ENCODE measurements at regions not wholly inside any gene's neighbourhood (a gene's known extent, or its start where the extent isn't known, plus 50 kb on each side); places are given as distances from the start of the nearest gene placed in this dataset.
"Not testable (repeated sequence)": the region's sequence is repeated elsewhere in the genome, so short reads cannot be mapped to it uniquely, and the experiment has no call there.

DNA sequence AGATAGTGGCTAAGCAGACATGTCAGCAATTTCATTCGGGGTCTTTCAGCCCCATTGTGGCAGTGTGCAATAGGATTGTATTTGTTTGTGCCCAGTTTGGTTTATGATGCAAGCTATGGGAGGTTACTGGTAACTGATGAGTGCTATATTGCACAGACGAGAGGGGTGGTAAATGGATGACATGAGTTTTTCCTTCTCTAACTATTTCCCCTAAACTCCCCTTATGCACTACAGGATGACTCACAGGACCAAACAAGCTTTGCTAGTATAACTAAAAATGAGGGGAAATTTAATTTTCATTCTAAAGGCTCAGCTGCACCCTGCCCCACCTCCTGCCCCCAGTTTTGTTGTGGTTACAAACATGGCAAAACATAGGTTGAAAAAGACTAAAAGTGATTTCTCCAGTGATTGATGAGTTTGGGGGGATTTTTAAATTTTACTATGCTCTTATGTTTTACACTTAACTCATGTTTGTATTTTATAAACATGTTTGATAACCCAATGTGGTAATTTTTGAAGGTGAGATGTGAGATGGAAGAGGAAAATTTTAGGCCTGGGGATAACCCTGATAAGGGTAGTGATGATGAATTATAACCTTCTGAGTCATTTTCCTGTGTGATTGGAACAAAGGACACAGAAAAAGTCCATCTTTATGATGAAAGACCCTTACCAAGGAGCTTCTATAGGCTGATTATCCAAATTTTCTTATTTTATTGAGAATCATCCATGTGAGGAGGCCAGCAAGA lies 60.8 kb upstream of the NAMPT start:
- DNase-seq (ENCODE audit: low read depth in 2 of 2) = no peak

GRCh38 chr7:106344861-106345260 lies 60.1 kb upstream of the NAMPT start:
- DNase-seq (ENCODE audit: low read depth in 2 of 2) = no peak

DNA sequence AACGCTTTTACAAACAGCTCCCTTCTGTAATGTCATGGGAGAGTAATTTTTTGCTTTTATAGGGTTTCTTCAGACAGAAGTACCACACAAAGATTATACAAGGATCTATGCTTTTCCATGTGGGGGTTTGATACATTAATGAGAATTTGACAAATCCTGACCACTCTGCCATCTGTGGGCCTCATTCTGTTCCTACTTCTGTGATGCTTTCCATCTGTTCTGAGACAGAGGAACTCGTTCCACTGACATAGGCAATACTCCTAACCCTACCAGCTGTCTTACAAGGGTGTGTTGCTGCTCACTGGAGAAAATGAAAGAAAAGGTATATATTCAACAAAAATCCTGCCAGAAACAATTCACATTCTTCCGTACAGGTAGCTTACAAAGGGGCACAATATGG lies 59.4 kb upstream of the NAMPT start:
- no peak for DNase-seq (ENCODE audit: low read depth in 2 of 2)

GRCh38 chr7:106342049-106342448 lies 57.3 kb upstream of the NAMPT start:
- not testable (repeated sequence) for DNase-seq (ENCODE audit: low read depth in 2 of 2)

DNA sequence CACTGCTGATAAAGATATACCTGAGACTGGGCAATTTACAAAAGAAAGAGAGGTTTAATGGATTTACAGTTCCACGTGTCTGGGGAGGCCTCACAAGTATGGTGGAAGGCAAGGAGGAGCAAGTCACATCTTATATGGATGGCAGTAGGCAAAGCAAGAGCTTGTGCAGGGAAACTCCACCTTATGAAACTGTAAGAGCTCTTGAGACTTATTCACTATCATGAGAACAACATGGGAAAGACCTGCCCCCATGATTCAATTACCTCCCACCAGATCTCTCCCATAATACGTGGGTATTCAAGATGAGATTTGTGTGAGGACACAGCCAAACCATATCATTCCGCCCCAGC lies 55.4 kb upstream of the NAMPT start:
- not testable (repeated sequence) for DNase-seq (ENCODE audit: low read depth in 2 of 2)

- DNase-seq (ENCODE audit: low read depth in 2 of 2) = no peak
Observed at GRCh38 chr7:106339513-106340246, 54.9 kb upstream of the NAMPT start.

DNA sequence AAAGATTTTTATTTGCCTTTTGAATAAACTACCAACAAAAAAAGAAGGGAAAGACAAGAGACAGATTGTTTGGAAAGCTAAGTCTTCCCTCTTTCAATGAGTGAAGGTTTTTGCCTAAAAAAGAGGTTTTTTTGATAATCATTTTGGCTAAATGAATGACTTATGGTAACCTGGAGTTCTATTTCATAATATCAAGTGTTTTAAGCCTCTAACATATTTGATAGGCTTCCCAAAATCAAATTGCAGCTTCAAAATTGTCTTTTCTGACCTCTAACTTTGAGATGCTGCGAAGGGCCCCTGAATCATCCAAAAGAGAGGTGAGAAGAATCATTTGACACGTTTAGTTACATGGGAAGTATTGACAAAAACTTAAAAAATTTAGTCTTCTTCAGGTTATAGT lies 53.0 kb upstream of the NAMPT start:
- no peak for DNase-seq (ENCODE audit: low read depth in 2 of 2)

DNA sequence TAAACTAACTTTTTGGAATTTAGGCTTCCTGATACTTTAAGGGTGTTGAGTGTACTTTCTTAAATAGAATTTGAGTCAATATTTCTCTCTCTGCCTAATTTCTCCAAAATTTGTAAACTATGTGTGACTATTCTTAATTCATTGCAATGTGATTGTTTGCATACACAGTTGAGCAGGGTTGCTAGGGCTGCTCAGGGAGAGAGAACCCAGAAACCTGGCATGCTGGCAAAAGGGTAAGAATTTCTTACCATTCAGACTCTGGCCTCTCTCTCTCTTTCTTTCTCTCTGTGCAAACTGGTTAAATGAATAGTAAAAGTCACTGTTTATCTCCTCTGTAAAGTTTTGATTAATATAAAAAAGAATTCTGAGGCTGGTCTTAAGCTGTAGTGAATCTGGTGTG lies 51.0 kb upstream of the NAMPT start:
- no peak for DNase-seq (ENCODE audit: low read depth in 2 of 2)
